GM12875 (cell line): ENCODE measurements at regions not wholly inside any gene's neighbourhood (a gene's known extent, or its start where the extent isn't known, plus 50 kb on each side); places are given as distances from the start of the nearest gene placed in this dataset.

Experiments used
- H3K4me3 ChIP-seq: one replicate; pipeline ENCODE4 v1.5.1; 2011; ENCODE audit warnings: low read depth, low read length, control low read depth
- CTCF ChIP-seq: IDR thresholded peaks from 2 replicates; pipeline ENCODE4 v1.5.1; 2011; ENCODE audit warnings: low read depth, mild to moderate bottlenecking, control low read depth, inconsistent platforms, low read length, moderate library complexity, borderline replicate concordance; ENCODE audit not compliant: insufficient read depth

DNA sequence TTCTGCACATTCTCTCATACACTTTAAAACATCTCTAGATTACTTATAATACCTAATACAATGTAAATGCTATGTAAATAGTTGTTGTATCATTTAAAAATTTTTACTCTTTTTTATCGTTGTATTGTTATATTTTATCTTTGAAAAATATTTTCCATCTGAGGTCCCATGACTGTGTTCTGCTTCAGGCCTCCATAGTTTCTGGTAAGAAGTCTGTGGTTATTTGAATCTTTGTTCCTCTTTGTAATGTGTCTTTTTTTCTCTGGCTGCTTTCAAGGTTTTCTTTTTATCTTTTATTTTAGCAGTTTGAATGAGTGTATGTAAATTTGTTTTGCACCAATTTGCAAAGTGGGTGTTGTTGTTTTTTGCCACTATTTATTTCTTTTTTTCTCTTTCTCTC is 263.1 kb downstream of the RPS24 start:
- no peak overlapping the region for H3K4me3 ChIP-seq
- no peak for TF ChIP-seq CTCF

DNA sequence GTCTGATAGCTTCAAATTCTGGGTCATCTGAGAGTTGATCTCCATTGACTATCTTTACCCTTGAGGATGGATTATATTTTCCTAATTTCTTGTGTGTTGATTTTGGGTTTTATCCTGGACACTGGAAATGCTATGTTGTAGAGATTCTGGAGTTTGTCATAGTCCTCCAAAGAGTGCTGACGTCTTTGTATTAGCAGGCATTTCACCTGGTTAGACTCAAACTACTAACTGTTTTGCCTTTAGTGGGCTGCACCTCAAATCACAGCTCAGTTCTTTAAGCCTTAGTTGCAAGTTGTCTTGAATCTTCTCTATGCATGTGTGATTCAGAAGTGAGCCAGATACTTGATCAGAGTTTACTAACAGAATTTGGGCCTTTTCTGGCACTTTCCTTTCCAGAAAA is 264.3 kb downstream of the RPS24 start:
- no peak overlapping the region for H3K4me3 ChIP-seq
- no peak for TF ChIP-seq CTCF

- TF ChIP-seq CTCF: no peak
- H3K4me3 ChIP-seq: no peak overlapping the region
These were observed 265.2 kb downstream of the RPS24 start for GRCh38 chr10:78298835-78299234.

GRCh38 chr10:78299851-78300468 is 266.3 kb downstream of the RPS24 start:
- no peak overlapping the region for H3K4me3 ChIP-seq
- TF ChIP-seq CTCF: no peak

- TF ChIP-seq CTCF: no peak
- no peak overlapping the region for H3K4me3 ChIP-seq
These were observed 266.9 kb downstream of the RPS24 start for GRCh38 chr10:78300526-78300925.

- no peak overlapping the region for H3K4me3 ChIP-seq
- TF ChIP-seq CTCF: no peak
These were observed 267.8 kb downstream of the RPS24 start for GRCh38 chr10:78301481-78301880.

DNA sequence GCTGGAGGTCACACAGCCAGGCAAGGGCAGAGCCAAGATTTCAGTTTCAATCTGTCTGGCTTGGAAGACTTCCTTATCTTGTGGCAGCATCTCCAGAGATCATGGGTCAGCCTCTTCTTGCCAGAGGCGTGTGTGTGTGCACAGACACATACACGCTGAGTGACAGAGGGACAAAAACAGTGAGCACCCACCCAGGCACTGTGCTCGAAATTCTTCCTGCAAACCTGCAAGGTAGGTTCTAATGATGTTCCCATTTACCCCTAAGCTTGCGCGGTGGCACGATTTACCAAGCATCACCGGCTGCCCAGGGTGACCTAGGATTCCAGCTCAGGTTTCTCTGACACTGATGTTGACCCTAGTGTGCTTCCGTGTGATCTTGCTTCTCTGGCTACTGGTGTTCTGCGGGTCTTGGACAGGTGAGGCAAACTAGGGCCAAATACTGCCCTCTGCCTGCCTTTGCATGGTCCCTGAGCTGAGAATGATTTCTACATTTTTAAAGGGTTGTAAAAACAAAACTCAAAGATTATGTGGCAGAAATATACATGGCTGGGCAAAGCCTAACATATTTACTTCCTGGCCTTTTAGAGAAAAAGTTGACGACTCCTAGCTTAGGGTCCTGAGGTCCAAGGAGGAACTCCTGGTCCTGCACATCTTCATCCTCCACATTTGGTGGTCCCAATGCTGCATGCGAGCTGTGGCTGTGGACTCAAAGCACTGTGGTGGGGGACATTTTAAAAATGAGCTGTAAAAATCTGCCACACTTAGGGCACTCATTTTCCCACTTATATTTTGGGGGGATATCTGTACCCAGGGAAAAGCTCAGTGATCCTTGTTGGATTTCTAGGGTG is 268.5 kb downstream of the RPS24 start:
- H3K4me3 ChIP-seq: no peak overlapping the region
- TF ChIP-seq CTCF: no peak
